ENCODE measurements at regions not wholly inside any gene's neighbourhood (a gene's known extent, or its start where the extent isn't known, plus 50 kb on each side); places are given as distances from the start of the nearest gene placed in this dataset.

GRCh38 chr10:32114508-32114907 lies 58.3 kb upstream of the KIF5B start:
- no peak for TF ChIP-seq CTCF (IDR thresholded peaks at IDR 0.05)
- no peak for TF ChIP-seq POLR2A (IDR thresholded peaks at IDR 0.05)
